Left ventricle myocardium inferior (tissue), 1 donor: ENCODE measurements at regions not wholly inside any gene's neighbourhood (a gene's known extent, or its start where the extent isn't known, plus 50 kb on each side); places are given as distances from the start of the nearest gene placed in this dataset.

Experiments
- DNase-seq: peaks from one replicate; pipeline ENCODE4 v3.0.0-alpha.2; 2020
- H3K27ac ChIP-seq: fragments of 200-600 bp; replicated peaks from 2 replicates; pipeline ENCODE4 v1.8.0; 2021
- H3K27me3 ChIP-seq: fragments of 200-600 bp; 2 replicates; pipeline ENCODE4 v1.8.0; 2021; ENCODE audit warnings: low read depth
- H3K36me3 ChIP-seq: fragments of 200-600 bp; 2 replicates; pipeline ENCODE4 v1.8.0; 2021
- H3K4me1 ChIP-seq: fragments of 200-600 bp; 2 replicates; pipeline ENCODE4 v1.8.0; 2021
- H3K4me3 ChIP-seq: fragments of 200-600 bp; 2 replicates; pipeline ENCODE4 v1.8.0; 2021; ENCODE audit warnings: mild to moderate bottlenecking, moderate library complexity
- H3K9me3 ChIP-seq: fragments of 200-600 bp; replicated peaks from 2 replicates; pipeline ENCODE4 v1.8.0; 2021
- CTCF ChIP-seq: fragments of 200-600 bp; IDR thresholded peaks from 2 replicates; pipeline ENCODE4 v1.8.0; 2021; ENCODE audit warnings: antibody characterized with exemption, mild to moderate bottlenecking, borderline replicate concordance
- intact Hi-C: fragments of 100-400 bp; cut with micrococcal nuclease; formaldehyde crosslinking; loops from one replicate; pipeline ENCODE4 v1.11.0; 2022
- donor health status: DM: no; HTN: yes; CAD: no; lungs with severe emphysema.

GRCh38 chr13:79671420-79671819 lies 190.5 kb downstream of the NDFIP2 start:
- no peak for DNase-seq
- no peak overlapping the region for H3K27ac ChIP-seq
- TF ChIP-seq CTCF: no peak

GRCh38 chr13:79668201-79668752 lies 187.3 kb downstream of the NDFIP2 start:
- Histone ChIP-seq H3K4me1 (peaks cover 17% of the 10 kb centered on the region), H3K27ac (peak overlapping the region; percentile 4), H3K4me3 (no peak overlapping the region), H3K9me3 (peaks cover 5% of the 10 kb centered on the region), H3K27me3 (no peaks in the 10 kb centered on the region), H3K36me3 (no peaks in the 10 kb centered on the region)
- intact Hi-C loops: no loop called here
- DNase-seq: no peak
- TF ChIP-seq CTCF: no peak

More at GRCh38 chr13:79671420-79671819, 190.5 kb downstream of the NDFIP2 start:
- H3K4me1 ChIP-seq: peaks cover 33% of the 10 kb centered on the region
- H3K27me3 ChIP-seq: no peaks in the 10 kb centered on the region
- intact Hi-C loops: no loop called here
- no peaks in the 10 kb centered on the region for H3K9me3 ChIP-seq
- no peaks in the 10 kb centered on the region for H3K36me3 ChIP-seq
- no peak overlapping the region for H3K4me3 ChIP-seq

- Histone ChIP-seq H3K27me3 (no peaks in the 10 kb centered on the region), H3K27ac (no peak overlapping the region), H3K36me3 (no peaks in the 10 kb centered on the region), H3K4me3 (no peak overlapping the region), H3K9me3 (peaks cover 5% of the 10 kb centered on the region), H3K4me1 (peaks cover 12% of the 10 kb centered on the region)
- intact Hi-C loops: no loop called here
- no peak for DNase-seq
- TF ChIP-seq CTCF: no peak
Observed at GRCh38 chr13:79667771-79668170, 186.8 kb downstream of the NDFIP2 start.

GRCh38 chr13:79663977-79664636 lies 183.2 kb downstream of the NDFIP2 start:
- H3K36me3 ChIP-seq: no peaks in the 10 kb centered on the region
- no peak overlapping the region for H3K4me3 ChIP-seq
- intact Hi-C loops: no loop called here
- no peak for TF ChIP-seq CTCF
- DNase-seq: no peak
- H3K9me3 ChIP-seq: peaks cover 5% of the 10 kb centered on the region
- H3K4me1 ChIP-seq: peaks cover 15% of the 10 kb centered on the region
- peak overlapping the region; percentile 82 for H3K27ac ChIP-seq
- H3K27me3 ChIP-seq: no peaks in the 10 kb centered on the region

- H3K4me1 ChIP-seq: peaks cover 16% of the 10 kb centered on the region
- TF ChIP-seq CTCF: no peak
- intact Hi-C loops: no loop called here
- peaks cover 5% of the 10 kb centered on the region for H3K9me3 ChIP-seq
- H3K27ac ChIP-seq: peak overlapping the region; percentile 82
- H3K36me3 ChIP-seq: no peaks in the 10 kb centered on the region
- no peaks in the 10 kb centered on the region for H3K27me3 ChIP-seq
- peak overlapping the region; percentile 36 for H3K4me3 ChIP-seq
- DNase-seq: no peak
Observed at GRCh38 chr13:79663435-79663834, 182.5 kb downstream of the NDFIP2 start.
